ENCODE measurements at regions not wholly inside any gene's neighbourhood (a gene's known extent, or its start where the extent isn't known, plus 50 kb on each side); places are given as distances from the start of the nearest gene placed in this dataset.

- Mint-ChIP-seq H3K4me3 (ENCODE audit: unreplicated experiment) (no peak overlapping the region), H3K27ac (ENCODE audit: unreplicated experiment) (no peak overlapping the region), H3K27me3 (ENCODE audit: insufficient read depth, unreplicated experiment) (peaks cover 9% of the 10 kb centered on the region), H3K4me1 (ENCODE audit: low read depth, unreplicated experiment) (no peaks in the 10 kb centered on the region), H3K36me3 (ENCODE audit: insufficient read depth, unreplicated experiment) (no peaks in the 10 kb centered on the region), H3K9me3 (ENCODE audit: unreplicated experiment) (no peaks in the 10 kb centered on the region)
- no TSS peak for BruUV-seq (replicated peaks)
- no peak for TF ChIP-seq CTCF (IDR thresholded peaks at IDR 0.05; ENCODE audit: insufficient read depth in 1 of 2, low read depth in 1 of 2, low read length in 1 of 2, severe bottlenecking in 1 of 2, unreplicated experiment in 1 of 2)
- no peak for DNase-seq
- Histone ChIP-seq H3K4me3 (ENCODE audit: low read depth, low read length) (no peak overlapping the region), H3K9me3 (no peaks in the 10 kb centered on the region), H3K27me3 (replicated peaks; ENCODE audit: control insufficient read depth, insufficient read depth, low read length) (peaks cover 2% of the 10 kb centered on the region; the same call in 1 of the 2 replicates), H3K4me1 (no peaks in the 10 kb centered on the region; the same call in 1 of the 2 replicates), H3K36me3 (ENCODE audit: control insufficient read depth, insufficient read depth, low read length) (no peaks in the 10 kb centered on the region; the same call in 1 of the 2 replicates)
- ChIA-PET POLR2A (no interaction called here), CTCF (interaction anchor here (0.6 to 0.7 kb wide), 2 partner anchors 21 to 236 kb away, joined by 3 to 5 read pairs; no protein-coding TSS in a partner anchor)
- intact Hi-C loops (cut with micrococcal nuclease; ENCODE audit: unreplicated experiment): no loop called here
Observed at GRCh38 chr2:128775914-128776285, 457.2 kb upstream of the HS6ST1 start.

DNA sequence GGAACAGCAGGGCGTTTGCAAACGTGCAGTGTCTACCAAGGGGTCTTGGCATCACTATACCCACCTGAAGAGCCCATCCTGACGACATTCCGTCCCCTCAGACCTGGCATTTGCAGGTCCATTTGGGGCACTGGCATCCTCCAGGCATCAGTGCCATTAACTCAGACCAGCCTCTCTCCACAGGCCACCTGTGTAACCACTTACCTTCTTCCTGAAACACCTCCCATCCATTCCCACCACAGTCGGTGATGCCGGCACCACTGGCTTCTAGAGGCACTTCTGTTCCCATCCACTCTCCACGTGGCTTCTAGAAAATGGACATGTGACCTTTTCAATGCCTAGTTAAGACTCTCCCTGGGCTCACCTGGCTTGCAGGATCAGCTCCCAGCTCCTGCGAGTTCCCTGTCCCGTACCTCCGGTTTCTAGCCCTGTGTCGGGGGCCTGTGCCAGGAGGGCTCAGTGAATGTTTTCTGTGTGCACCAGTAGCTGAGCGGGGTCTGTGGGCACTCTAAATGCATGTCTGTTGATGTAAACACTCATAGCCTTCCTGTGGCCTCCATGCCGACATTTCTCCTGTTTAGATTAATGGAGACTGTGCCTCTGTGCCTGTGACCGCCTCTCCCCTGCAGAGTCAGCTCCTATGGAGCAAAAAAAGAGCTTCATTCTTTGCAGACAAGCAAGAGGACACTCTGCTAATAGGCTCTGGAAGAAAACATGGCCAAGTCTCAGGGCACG, 458.0 kb upstream of the HS6ST1 start:
- intact Hi-C loops (cut with micrococcal nuclease; ENCODE audit: unreplicated experiment): no loop called here
- TF ChIP-seq CTCF (IDR thresholded peaks at IDR 0.05; ENCODE audit: insufficient read depth in 1 of 2, low read depth in 1 of 2, low read length in 1 of 2, severe bottlenecking in 1 of 2, unreplicated experiment in 1 of 2): no peak
- POLR2A ChIA-PET: no interaction called here
- Histone ChIP-seq H3K4me3 (ENCODE audit: low read depth, low read length) (no peak overlapping the region), H3K4me1 (no peaks in the 10 kb centered on the region; the same call in 1 of the 2 replicates), H3K9me3 (no peaks in the 10 kb centered on the region), H3K27me3 (replicated peaks; ENCODE audit: control insufficient read depth, insufficient read depth, low read length) (no peaks in the 10 kb centered on the region; the same call in 1 of the 2 replicates), H3K36me3 (ENCODE audit: control insufficient read depth, insufficient read depth, low read length) (no peaks in the 10 kb centered on the region; the same call in 1 of the 2 replicates)
- CTCF ChIA-PET: no interaction called here
- H3K4me1 Mint-ChIP-seq (ENCODE audit: low read depth, unreplicated experiment): no peaks in the 10 kb centered on the region
- no peak for DNase-seq
- H3K36me3 Mint-ChIP-seq (ENCODE audit: insufficient read depth, unreplicated experiment): no peaks in the 10 kb centered on the region
- BruUV-seq (replicated peaks): no TSS peak
- no peak overlapping the region for H3K4me3 Mint-ChIP-seq (ENCODE audit: unreplicated experiment)
- H3K9me3 Mint-ChIP-seq (ENCODE audit: unreplicated experiment): no peaks in the 10 kb centered on the region
- H3K27me3 Mint-ChIP-seq (ENCODE audit: insufficient read depth, unreplicated experiment): peaks cover 9% of the 10 kb centered on the region
- no peak overlapping the region for H3K27ac Mint-ChIP-seq (ENCODE audit: unreplicated experiment)

DNA sequence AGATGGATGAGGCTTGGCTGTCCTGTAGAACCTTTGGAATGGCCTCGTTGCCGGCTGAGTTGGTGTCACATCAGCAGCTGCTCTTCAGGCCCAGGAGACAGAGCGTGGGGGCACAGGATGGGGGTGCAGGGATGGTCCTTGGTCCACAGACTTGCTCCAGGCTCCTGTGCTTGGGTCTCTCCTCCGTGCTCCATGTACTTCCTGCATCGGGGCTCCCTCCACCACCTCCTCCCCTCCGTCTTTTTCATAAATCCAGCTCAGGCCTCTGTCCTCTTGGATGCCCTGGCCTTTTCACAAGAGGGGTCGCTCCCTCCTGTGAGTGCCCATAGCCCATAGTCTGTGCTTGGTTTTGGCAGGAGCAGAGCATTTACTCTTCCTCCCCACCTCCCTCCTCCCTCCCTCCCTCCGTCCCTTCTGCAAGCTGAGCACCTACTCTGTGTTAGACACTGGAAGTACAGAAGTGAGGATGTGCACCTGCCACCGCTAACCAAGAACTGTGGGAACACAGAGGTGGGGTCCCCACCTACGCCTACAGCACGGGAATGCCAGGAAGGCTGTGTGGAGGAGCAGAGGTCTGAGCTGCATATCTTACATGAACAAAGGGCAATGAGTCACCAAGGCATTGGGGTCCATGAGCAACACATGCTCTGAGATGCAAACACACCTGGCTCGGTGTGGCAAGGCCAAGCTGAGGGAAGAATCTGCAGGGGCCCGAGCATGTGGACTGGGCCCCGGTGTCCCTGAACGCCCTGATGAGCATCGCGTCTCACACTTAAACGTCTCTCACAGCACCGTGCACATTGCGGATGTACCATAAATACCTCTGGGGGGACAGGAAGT, 458.7 kb upstream of the HS6ST1 start:
- Histone ChIP-seq H3K4me3 (ENCODE audit: low read depth, low read length) (no peak overlapping the region), H3K9me3 (no peaks in the 10 kb centered on the region), H3K27me3 (replicated peaks; ENCODE audit: control insufficient read depth, insufficient read depth, low read length) (no peaks in the 10 kb centered on the region; the same call in 1 of the 2 replicates), H3K4me1 (no peaks in the 10 kb centered on the region; the same call in 1 of the 2 replicates), H3K36me3 (ENCODE audit: control insufficient read depth, insufficient read depth, low read length) (no peaks in the 10 kb centered on the region; the same call in 1 of the 2 replicates)
- Mint-ChIP-seq H3K27me3 (ENCODE audit: insufficient read depth, unreplicated experiment) (peaks cover 9% of the 10 kb centered on the region), H3K36me3 (ENCODE audit: insufficient read depth, unreplicated experiment) (no peaks in the 10 kb centered on the region), H3K4me1 (ENCODE audit: low read depth, unreplicated experiment) (no peaks in the 10 kb centered on the region), H3K4me3 (ENCODE audit: unreplicated experiment) (no peak overlapping the region), H3K27ac (ENCODE audit: unreplicated experiment) (no peak overlapping the region), H3K9me3 (ENCODE audit: unreplicated experiment) (no peaks in the 10 kb centered on the region)
- ChIA-PET CTCF (no interaction called here), POLR2A (no interaction called here)
- TF ChIP-seq CTCF (IDR thresholded peaks at IDR 0.05; ENCODE audit: insufficient read depth in 1 of 2, low read depth in 1 of 2, low read length in 1 of 2, severe bottlenecking in 1 of 2, unreplicated experiment in 1 of 2): no peak
- BruUV-seq (replicated peaks): no TSS peak
- DNase-seq: no peak
- intact Hi-C loops (cut with micrococcal nuclease; ENCODE audit: unreplicated experiment): no loop called here

All from Caco-2 (cell line).